AG04449 (cell line): ENCODE measurements at regions not wholly inside any gene's neighbourhood (a gene's known extent, or its start where the extent isn't known, plus 50 kb on each side); places are given as distances from the start of the nearest gene placed in this dataset.

Experiments
- CTCF ChIA-PET: fragments of 350-600 bp; formaldehyde crosslinking; extraction: SDS; loops from one replicate; lab custom pipeline; 2021; ENCODE audit warnings: antibody characterized with exemption; lab: Yijun Ruan, JAX
- POLR2A ChIA-PET: fragments of 400-600, 350-600 bp; formaldehyde crosslinking; extraction: SDS; loops from one replicate; lab custom pipeline; 2020; ENCODE audit warnings: antibody characterized with exemption, inconsistent platforms; lab: Yijun Ruan, JAX
- DNase-seq: peaks from one replicate; pipeline ENCODE4 v3.0.0-alpha.2; 2010; ENCODE audit warnings: low read depth, low spot score
- H3K4me3 ChIP-seq: 2 replicates; pipeline ENCODE4 v1.5.1; 2011; ENCODE audit warnings: low read depth, mild to moderate bottlenecking, control low read depth, low read length
- CTCF ChIP-seq: IDR thresholded peaks from one replicate; pipeline ENCODE4 v1.5.1; 2011; ENCODE audit warnings: mild to moderate bottlenecking, moderate library complexity, low read length, control low read depth, inconsistent platforms; ENCODE audit not compliant: insufficient read depth; ENCODE audit errors: missing control alignments

- TF ChIP-seq CTCF = no peak
- ChIA-PET CTCF (no interaction called here), POLR2A (no interaction called here)
- H3K4me3 ChIP-seq = no peak overlapping the region
- DNase-seq = no peak
Observed at GRCh38 chr17:34840750-34841149, 120.5 kb downstream of the CCT6B start.

- TF ChIP-seq CTCF = no peak
- no peak for DNase-seq
- H3K4me3 ChIP-seq = no peak overlapping the region
- ChIA-PET CTCF (no interaction called here), POLR2A (no interaction called here)
Observed at GRCh38 chr17:34837876-34838478, 123.3 kb downstream of the CCT6B start.

GRCh38 chr17:34832376-34832775 lies 128.9 kb downstream of the CCT6B start:
- TF ChIP-seq CTCF = no peak
- DNase-seq = no peak
- no peak overlapping the region for H3K4me3 ChIP-seq
- POLR2A ChIA-PET = no interaction called here
- CTCF ChIA-PET = no interaction called here

GRCh38 chr17:34827008-34827407 lies 134.3 kb downstream of the CCT6B start:
- ChIA-PET CTCF (no interaction called here), POLR2A (no interaction called here)
- no peak for TF ChIP-seq CTCF
- H3K4me3 ChIP-seq = no peak overlapping the region
- DNase-seq = no peak

GRCh38 chr17:34826332-34826731 lies 134.9 kb downstream of the CCT6B start:
- CTCF ChIA-PET = no interaction called here
- TF ChIP-seq CTCF = no peak
- no peak for DNase-seq
- no peak overlapping the region for H3K4me3 ChIP-seq
- POLR2A ChIA-PET = no interaction called here

GRCh38 chr17:34825884-34826283 lies 135.4 kb downstream of the CCT6B start:
- POLR2A ChIA-PET = no interaction called here

More at GRCh38 chr17:34825884-34826283, 135.4 kb downstream of the CCT6B start:
- no peak overlapping the region for H3K4me3 ChIP-seq
- no peak for TF ChIP-seq CTCF
- DNase-seq = no peak
- CTCF ChIA-PET = no interaction called here
